Fibroblast of the aortic adventitia (primary cell): ENCODE measurements at regions not wholly inside any gene's neighbourhood (a gene's known extent, or its start where the extent isn't known, plus 50 kb on each side); places are given as distances from the start of the nearest gene placed in this dataset.

ENCODE experiments used
- DNase-seq: peaks from one replicate; pipeline ENCODE4 v3.0.0-alpha.2; 2010; ENCODE audit warnings: low read depth
- H3K4me3 ChIP-seq: 2 replicates; pipeline ENCODE4 v1.5.1; 2011; ENCODE audit warnings: low read depth, mild to moderate bottlenecking, control low read depth, low read length, moderate library complexity
- CTCF ChIP-seq: IDR thresholded peaks from 2 replicates; pipeline ENCODE4 v1.5.1; 2011; ENCODE audit warnings: mild to moderate bottlenecking, low read length, control low read depth, inconsistent platforms; ENCODE audit not compliant: insufficient read depth

GRCh38 chr11:70508231-70508480 is 109.8 kb downstream of the CTTN start:
- H3K4me3 ChIP-seq, result no peak overlapping the region
- DNase-seq, result no peak
- no peak for TF ChIP-seq CTCF

GRCh38 chr11:70509476-70509875 is 111.1 kb downstream of the CTTN start:
- no peak for DNase-seq
- TF ChIP-seq CTCF, result no peak
- no peak overlapping the region for H3K4me3 ChIP-seq

GRCh38 chr11:70510106-70510505 is 111.8 kb downstream of the CTTN start:
- TF ChIP-seq CTCF, result no peak
- DNase-seq, result no peak
- no peak overlapping the region for H3K4me3 ChIP-seq

- no peak for DNase-seq
- TF ChIP-seq CTCF, result no peak
- no peak overlapping the region for H3K4me3 ChIP-seq
These were observed 112.2 kb downstream of the CTTN start for GRCh38 chr11:70510571-70510970.

GRCh38 chr11:70511345-70511744 is 113.0 kb downstream of the CTTN start:
- H3K4me3 ChIP-seq, result no peak overlapping the region
- no peak for TF ChIP-seq CTCF
- DNase-seq, result no peak

GRCh38 chr11:70512716-70513115 is 114.4 kb downstream of the CTTN start:
- H3K4me3 ChIP-seq, result no peak overlapping the region
- no peak for TF ChIP-seq CTCF
- no peak for DNase-seq

GRCh38 chr11:70517203-70517602 is 118.9 kb downstream of the CTTN start:
- H3K4me3 ChIP-seq, result no peak overlapping the region
- TF ChIP-seq CTCF, result no peak
- no peak for DNase-seq
